ENCODE measurements at regions not wholly inside any gene's neighbourhood (a gene's known extent, or its start where the extent isn't known, plus 50 kb on each side); places are given as distances from the start of the nearest gene placed in this dataset.

DNA sequence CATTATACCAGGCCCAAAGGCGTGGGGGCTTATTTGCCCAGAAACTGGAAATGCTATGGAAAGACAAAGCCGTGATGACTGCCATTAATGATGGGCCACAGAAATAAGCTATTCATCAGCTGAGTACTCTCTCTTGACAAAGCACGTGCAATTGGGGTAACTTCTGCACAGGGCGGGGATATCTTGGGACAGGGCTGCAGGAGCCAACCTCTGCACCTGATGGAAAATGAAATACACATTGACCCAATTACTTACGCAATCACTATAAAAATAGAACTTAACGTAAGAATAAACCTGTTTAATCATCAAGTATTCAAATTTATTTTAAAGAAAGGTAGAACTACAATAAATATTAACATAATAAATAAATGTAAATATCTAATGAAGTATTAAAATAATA, 180.1 kb upstream of the NTF3 start:
- H3K4me3 ChIP-seq (ENCODE audit: low read depth, low read length) = no peak overlapping the region
- no peak for DNase-seq (ENCODE audit: low read depth)
- TF ChIP-seq, protein P1, sequence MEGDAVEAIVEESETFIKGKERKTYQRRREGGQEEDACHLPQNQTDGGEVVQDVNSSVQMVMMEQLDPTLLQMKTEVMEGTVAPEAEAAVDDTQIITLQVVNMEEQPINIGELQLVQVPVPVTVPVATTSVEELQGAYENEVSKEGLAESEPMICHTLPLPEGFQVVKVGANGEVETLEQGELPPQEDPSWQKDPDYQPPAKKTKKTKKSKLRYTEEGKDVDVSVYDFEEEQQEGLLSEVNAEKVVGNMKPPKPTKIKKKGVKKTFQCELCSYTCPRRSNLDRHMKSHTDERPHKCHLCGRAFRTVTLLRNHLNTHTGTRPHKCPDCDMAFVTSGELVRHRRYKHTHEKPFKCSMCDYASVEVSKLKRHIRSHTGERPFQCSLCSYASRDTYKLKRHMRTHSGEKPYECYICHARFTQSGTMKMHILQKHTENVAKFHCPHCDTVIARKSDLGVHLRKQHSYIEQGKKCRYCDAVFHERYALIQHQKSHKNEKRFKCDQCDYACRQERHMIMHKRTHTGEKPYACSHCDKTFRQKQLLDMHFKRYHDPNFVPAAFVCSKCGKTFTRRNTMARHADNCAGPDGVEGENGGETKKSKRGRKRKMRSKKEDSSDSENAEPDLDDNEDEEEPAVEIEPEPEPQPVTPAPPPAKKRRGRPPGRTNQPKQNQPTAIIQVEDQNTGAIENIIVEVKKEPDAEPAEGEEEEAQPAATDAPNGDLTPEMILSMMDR (IDR thresholded peaks at IDR 0.05; ENCODE audit: insufficient read depth, low read depth, low read length) = no peak

DNA sequence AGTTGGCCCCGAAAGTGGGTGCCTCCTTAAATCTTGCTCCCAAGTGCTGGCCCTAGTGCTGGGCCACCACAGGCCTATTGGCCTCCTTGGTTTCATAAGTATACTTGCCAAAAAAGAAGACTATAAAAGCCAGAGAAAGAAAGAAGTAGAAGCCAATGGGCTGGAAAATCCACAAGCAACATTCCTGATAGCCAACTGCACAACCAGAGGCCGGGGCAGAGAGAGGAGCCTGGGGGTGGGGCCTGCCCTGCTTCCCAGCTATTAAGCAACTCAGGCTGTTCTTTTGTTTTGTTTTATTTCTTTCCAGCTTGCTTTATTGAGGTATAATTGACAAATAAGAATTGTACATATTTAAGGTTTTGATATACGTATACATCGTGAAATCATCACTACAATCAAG, 177.2 kb upstream of the NTF3 start:
- no peak overlapping the region for H3K4me3 ChIP-seq (ENCODE audit: low read depth, low read length)
- DNase-seq (ENCODE audit: low read depth) = no peak
- TF ChIP-seq, protein P1 (IDR thresholded peaks at IDR 0.05; ENCODE audit: insufficient read depth, low read depth, low read length) = no peak

DNA sequence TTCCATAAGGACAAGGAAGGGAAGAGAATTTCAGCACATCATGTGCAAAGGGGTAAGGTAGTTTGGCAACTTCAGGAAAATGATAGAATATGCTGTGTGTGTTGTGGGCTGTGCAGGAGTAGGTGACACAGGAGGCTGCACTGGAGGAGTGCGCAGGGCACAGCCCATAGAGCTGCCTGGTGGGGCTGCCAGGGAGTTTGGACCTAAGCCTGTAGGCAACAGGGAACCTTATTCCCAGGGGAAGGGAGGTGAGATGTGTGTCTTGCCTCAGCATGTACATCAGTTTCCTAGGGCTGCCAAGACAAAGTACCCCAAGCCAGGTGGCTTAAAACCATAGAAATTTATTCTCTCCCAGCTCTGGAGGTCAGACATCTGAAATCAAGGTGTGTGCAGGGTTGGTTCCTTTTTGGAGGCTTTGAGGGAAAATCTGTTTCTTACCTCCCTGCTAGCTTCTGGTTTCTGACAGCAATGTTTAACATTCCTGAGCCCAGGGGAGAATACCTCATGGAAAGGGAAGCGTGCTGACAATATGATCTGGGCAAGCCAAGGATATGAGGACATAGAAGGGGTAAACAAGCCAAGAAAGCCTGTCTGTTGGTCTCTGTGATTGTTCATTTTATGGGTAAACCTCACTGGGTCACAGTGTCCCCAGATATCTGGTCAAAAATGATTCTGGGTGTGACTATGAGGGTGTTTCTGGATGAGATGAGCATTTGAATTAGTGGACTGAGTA, 174.0 kb upstream of the NTF3 start:
- no peak overlapping the region for H3K4me3 ChIP-seq (ENCODE audit: low read depth, low read length)
- TF ChIP-seq, protein P1 (IDR thresholded peaks at IDR 0.05; ENCODE audit: insufficient read depth, low read depth, low read length) = no peak
- DNase-seq (ENCODE audit: low read depth) = no peak

DNA sequence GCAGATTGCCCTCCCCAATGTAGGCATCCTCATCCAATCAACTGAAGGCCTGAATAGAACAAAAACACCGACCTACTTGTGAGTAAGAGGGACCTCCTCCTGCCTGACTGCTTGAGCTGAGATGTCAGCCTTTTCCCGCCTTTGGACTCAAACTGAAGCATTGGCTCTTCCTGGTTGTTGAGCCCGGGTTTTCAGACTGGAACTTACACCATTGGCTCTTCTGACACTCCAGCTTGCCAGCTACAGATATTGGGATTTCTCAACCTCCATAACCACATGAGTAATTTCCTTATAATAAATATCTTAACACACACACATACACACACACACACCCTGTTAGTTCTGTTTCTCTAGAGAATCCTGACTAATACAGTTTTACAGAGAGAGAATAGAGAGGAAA, 173.4 kb upstream of the NTF3 start:
- H3K4me3 ChIP-seq (ENCODE audit: low read depth, low read length) = no peak overlapping the region
- peak; percentile 66 for DNase-seq (ENCODE audit: low read depth)
- TF ChIP-seq, protein P1 (IDR thresholded peaks at IDR 0.05; ENCODE audit: insufficient read depth, low read depth, low read length) = no peak

DNA sequence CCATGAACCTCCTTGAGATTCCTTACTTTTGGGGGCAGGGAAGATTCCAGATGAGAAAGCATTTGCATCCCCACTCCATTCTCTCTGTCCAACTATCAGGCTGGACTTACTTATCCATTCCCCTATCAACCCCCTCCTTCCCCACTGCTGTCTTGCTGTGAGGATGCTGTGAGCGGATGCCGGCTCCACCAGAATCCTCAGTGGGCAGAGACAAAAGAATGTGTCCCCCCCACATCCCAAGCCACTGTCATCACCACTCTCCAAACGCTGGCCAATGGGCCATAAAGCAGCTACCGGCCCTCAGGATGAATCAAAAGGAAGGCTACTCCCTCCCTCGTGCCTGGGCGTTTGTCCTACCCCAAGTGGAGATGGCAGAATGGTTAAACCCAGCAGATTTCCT, 173.0 kb upstream of the NTF3 start:
- TF ChIP-seq, protein P1 (IDR thresholded peaks at IDR 0.05; ENCODE audit: insufficient read depth, low read depth, low read length) = no peak
- DNase-seq (ENCODE audit: low read depth) = no peak
- no peak overlapping the region for H3K4me3 ChIP-seq (ENCODE audit: low read depth, low read length)

DNA sequence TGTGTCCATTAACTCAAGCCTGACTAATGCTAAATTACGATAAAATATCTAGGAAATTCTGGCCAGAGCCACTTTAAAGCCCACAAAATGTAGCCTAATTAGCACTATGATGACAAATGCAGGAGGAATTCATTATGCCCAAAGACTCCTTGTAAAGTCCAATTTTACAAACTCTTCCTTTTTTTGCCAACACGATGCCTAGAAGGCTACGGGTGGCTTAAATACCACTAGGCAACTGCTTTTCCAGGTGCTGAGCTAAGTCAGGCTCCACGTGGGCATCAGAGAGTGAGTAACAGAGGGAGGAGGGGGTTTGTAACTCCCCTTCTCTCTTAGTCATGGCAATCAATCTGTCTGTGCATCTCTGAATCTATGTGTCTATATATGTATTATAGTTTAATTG, 172.4 kb upstream of the NTF3 start:
- TF ChIP-seq, protein P1 (IDR thresholded peaks at IDR 0.05; ENCODE audit: insufficient read depth, low read depth, low read length) = no peak
- peak; percentile 4 for DNase-seq (ENCODE audit: low read depth)
- no peak overlapping the region for H3K4me3 ChIP-seq (ENCODE audit: low read depth, low read length)

DNA sequence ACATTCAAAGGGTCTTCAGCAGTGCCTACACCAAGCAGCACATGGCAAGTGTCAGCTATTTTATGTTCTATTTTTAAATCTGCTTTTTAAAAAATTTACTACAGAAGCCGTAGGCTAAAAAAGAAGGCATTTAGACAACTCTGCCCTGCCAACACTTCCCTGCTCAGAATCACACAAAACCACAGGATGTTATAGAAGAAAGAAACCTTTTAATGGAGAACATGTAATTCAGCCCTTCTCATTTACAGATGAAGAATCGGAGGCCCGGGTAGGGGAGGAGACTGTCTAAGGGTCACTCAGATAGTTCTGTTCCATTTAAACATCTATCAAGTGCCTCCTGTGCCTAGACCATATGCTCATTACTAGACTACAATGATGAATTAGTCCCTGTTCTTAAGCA, 171.8 kb upstream of the NTF3 start:
- TF ChIP-seq, protein P1 (IDR thresholded peaks at IDR 0.05; ENCODE audit: insufficient read depth, low read depth, low read length) = no peak
- no peak for DNase-seq (ENCODE audit: low read depth)
- no peak overlapping the region for H3K4me3 ChIP-seq (ENCODE audit: low read depth, low read length)
